Erythroblast (primary cell): ENCODE measurements at regions not wholly inside any gene's neighbourhood (a gene's known extent, or its start where the extent isn't known, plus 50 kb on each side); places are given as distances from the start of the nearest gene placed in this dataset.
"Not testable (repeated sequence)": the region's sequence is repeated elsewhere in the genome, so short reads cannot be mapped to it uniquely, and the experiment has no call there.

Experiments used
- GATA1 ChIP-seq: IDR thresholded peaks from 2 replicates; pipeline ENCODE4 v1.6.1; 2011; ENCODE audit warnings: low read depth, mild to moderate bottlenecking, control low read depth, low read length, moderate library complexity
- POLR2A ChIP-seq: IDR thresholded peaks from 2 replicates; pipeline ENCODE4 v1.6.1; 2011; ENCODE audit warnings: mild to moderate bottlenecking, low read length

DNA sequence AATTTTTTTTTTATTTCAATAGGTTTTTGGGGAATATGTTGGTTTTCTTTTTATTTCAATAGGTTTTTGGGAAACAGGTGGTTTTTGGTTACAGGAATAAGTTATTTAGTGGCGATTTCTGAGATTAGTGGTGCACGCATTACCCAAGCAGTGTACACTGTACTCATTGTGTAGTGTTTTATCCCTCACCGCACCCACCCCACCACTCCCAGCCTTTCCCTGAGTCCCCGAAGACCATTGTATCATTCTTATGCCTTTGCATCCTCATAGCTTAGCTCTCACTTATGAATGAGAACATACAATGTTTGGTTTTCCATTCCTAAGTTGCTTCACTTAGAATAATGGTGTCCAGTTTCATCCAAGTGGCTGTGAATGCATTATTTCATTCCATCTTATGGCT is 2142.4 kb upstream of the DEFB115 start:
- TF ChIP-seq POLR2A, GATA1: not testable (repeated sequence)
